ENCODE measurements at regions not wholly inside any gene's neighbourhood (a gene's known extent, or its start where the extent isn't known, plus 50 kb on each side); places are given as distances from the start of the nearest gene placed in this dataset.

DNA sequence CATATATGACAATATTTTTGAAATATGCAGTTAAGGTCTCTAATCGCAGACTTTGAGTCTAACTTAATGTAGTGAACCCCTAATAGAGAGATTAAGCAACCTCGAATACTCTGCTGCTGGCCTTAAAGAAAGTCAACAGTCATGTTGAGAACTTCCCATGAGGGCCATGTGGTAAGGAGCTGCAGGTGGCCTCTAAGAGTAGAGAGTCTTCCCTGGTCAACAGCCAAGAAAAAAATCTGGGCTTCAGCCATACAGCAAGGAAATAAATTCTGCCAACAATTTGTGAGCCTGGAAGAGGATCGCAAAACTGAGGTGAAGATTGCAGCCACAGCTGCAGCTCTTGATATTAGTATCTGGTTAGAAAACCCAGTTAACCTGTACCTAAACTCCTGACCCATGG is 935.2 kb upstream of the TYRP1 start:
- FAIRE-seq (no peak), ATAC-seq (no peak), DNase-seq (ENCODE audit: low read depth in 1 of 2, low spot score in 1 of 2) (no peak)
- TF ChIP-seq PHF8 (IDR thresholded peaks at IDR 0.05; ENCODE audit: borderline replicate concordance, low read depth) (no peak), TP53 (CRISPR knock-in tag; IDR thresholded peaks at IDR 0.05) (no peak), CHD4 (IDR thresholded peaks at IDR 0.05; ENCODE audit: borderline replicate concordance) (no peak), SMC3 (IDR thresholded peaks at IDR 0.05) (no peak), JUN (IDR thresholded peaks at IDR 0.05) (no peak), FOSL2 (IDR thresholded peaks at IDR 0.05) (no peak), FOSL2 (CRISPR knock-in tag; IDR thresholded peaks at IDR 0.05) (no peak), NR3C1 (IDR thresholded peaks at IDR 0.05) (no peak), ZSCAN20 (CRISPR knock-in tag; IDR thresholded peaks at IDR 0.05) (no peak), JUNB (IDR thresholded peaks at IDR 0.05) (no peak), POLR2AphosphoS2 (conservative IDR thresholded peaks at IDR 0.05; ENCODE audit: low read length) (no peak), NPAS2 (CRISPR knock-in tag; IDR thresholded peaks at IDR 0.05; ENCODE audit: borderline replicate concordance) (no peak), HOXB13 (CRISPR knock-in tag; IDR thresholded peaks at IDR 0.05; ENCODE audit: low read depth) (no peak), RFX5 (IDR thresholded peaks at IDR 0.05) (no peak)
- TF ChIP-seq, protein P1, sequence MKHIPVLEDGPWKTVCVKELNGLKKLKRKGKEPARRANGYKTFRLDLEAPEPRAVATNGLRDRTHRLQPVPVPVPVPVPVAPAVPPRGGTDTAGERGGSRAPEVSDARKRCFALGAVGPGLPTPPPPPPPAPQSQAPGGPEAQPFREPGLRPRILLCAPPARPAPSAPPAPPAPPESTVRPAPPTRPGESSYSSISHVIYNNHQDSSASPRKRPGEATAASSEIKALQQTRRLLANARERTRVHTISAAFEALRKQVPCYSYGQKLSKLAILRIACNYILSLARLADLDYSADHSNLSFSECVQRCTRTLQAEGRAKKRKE (CRISPR knock-in tag; IDR thresholded peaks at IDR 0.05; ENCODE audit: low read depth) = no peak
- TF ChIP-seq, protein P2, sequence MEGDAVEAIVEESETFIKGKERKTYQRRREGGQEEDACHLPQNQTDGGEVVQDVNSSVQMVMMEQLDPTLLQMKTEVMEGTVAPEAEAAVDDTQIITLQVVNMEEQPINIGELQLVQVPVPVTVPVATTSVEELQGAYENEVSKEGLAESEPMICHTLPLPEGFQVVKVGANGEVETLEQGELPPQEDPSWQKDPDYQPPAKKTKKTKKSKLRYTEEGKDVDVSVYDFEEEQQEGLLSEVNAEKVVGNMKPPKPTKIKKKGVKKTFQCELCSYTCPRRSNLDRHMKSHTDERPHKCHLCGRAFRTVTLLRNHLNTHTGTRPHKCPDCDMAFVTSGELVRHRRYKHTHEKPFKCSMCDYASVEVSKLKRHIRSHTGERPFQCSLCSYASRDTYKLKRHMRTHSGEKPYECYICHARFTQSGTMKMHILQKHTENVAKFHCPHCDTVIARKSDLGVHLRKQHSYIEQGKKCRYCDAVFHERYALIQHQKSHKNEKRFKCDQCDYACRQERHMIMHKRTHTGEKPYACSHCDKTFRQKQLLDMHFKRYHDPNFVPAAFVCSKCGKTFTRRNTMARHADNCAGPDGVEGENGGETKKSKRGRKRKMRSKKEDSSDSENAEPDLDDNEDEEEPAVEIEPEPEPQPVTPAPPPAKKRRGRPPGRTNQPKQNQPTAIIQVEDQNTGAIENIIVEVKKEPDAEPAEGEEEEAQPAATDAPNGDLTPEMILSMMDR (IDR thresholded peaks at IDR 0.05) = no peak
- TF ChIP-seq, protein P3, sequence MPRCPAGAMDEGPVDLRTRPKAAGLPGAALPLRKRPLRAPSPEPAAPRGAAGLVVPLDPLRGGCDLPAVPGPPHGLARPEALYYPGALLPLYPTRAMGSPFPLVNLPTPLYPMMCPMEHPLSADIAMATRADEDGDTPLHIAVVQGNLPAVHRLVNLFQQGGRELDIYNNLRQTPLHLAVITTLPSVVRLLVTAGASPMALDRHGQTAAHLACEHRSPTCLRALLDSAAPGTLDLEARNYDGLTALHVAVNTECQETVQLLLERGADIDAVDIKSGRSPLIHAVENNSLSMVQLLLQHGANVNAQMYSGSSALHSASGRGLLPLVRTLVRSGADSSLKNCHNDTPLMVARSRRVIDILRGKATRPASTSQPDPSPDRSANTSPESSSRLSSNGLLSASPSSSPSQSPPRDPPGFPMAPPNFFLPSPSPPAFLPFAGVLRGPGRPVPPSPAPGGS (IDR thresholded peaks at IDR 0.05) = no peak
- TF ChIP-seq, protein P4, sequence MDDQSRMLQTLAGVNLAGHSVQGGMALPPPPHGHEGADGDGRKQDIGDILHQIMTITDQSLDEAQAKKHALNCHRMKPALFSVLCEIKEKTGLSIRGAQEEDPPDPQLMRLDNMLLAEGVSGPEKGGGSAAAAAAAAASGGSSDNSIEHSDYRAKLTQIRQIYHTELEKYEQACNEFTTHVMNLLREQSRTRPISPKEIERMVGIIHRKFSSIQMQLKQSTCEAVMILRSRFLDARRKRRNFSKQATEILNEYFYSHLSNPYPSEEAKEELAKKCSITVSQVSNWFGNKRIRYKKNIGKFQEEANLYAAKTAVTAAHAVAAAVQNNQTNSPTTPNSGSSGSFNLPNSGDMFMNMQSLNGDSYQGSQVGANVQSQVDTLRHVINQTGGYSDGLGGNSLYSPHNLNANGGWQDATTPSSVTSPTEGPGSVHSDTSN (IDR thresholded peaks at IDR 0.05) = no peak
- TF ChIP-seq, protein P5, sequence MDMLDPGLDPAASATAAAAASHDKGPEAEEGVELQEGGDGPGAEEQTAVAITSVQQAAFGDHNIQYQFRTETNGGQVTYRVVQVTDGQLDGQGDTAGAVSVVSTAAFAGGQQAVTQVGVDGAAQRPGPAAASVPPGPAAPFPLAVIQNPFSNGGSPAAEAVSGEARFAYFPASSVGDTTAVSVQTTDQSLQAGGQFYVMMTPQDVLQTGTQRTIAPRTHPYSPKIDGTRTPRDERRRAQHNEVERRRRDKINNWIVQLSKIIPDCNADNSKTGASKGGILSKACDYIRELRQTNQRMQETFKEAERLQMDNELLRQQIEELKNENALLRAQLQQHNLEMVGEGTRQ (IDR thresholded peaks at IDR 0.05) = no peak
- TF ChIP-seq, protein P6, sequence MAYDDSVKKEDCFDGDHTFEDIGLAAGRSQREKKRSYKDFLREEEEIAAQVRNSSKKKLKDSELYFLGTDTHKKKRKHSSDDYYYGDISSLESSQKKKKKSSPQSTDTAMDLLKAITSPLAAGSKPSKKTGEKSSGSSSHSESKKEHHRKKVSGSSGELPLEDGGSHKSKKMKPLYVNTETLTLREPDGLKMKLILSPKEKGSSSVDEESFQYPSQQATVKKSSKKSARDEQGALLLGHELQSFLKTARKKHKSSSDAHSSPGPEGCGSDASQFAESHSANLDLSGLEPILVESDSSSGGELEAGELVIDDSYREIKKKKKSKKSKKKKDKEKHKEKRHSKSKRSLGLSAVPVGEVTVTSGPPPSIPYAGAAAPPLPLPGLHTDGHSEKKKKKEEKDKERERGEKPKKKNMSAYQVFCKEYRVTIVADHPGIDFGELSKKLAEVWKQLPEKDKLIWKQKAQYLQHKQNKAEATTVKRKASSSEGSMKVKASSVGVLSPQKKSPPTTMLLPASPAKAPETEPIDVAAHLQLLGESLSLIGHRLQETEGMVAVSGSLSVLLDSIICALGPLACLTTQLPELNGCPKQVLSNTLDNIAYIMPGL (CRISPR knock-in tag; IDR thresholded peaks at IDR 0.05; ENCODE audit: borderline replicate concordance) = no peak
- TF ChIP-seq, protein P7, sequence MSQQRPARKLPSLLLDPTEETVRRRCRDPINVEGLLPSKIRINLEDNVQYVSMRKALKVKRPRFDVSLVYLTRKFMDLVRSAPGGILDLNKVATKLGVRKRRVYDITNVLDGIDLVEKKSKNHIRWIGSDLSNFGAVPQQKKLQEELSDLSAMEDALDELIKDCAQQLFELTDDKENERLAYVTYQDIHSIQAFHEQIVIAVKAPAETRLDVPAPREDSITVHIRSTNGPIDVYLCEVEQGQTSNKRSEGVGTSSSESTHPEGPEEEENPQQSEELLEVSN (IDR thresholded peaks at IDR 0.05; ENCODE audit: borderline replicate concordance, low read depth) = no peak
- WGBS (ENCODE audit: missing lambda C conversion rate) = 24% methylated on average over 3 of the region's 3 CpGs
- Histone ChIP-seq H3K27ac (no peak overlapping the region), H3K4me2 (no peak overlapping the region), H3K4me3 (no peak overlapping the region), H3K9me3 (no peaks in the 10 kb centered on the region; the same call in 2 of the 3 replicates), H3K4me1 (no peaks in the 10 kb centered on the region)
- ChIA-PET CTCF (interaction anchor here (0.6 kb wide), 1 partner anchor 559 kb away, joined by 3 read pairs; no protein-coding TSS in a partner anchor), POLR2A (no interaction called here)

Measured in A549 (cell line).